HEK293 (cell line): ENCODE measurements at regions not wholly inside any gene's neighbourhood (a gene's known extent, or its start where the extent isn't known, plus 50 kb on each side); places are given as distances from the start of the nearest gene placed in this dataset.
A peak's percentile ranks its signal among the peaks of the same experiment; 100 is the strongest.
"Not testable (repeated sequence)": the region's sequence is repeated elsewhere in the genome, so short reads cannot be mapped to it uniquely, and the experiment has no call there.

Source experiments
- CTCF ChIA-PET: fragments of 350-600 bp; formaldehyde crosslinking; extraction: SDS; loops from one replicate; lab custom pipeline; 2021; ENCODE audit warnings: antibody characterized with exemption; lab: Yijun Ruan, JAX
- POLR2A ChIA-PET: fragments of 300-600 bp; formaldehyde crosslinking; extraction: SDS; loops from one replicate; lab custom pipeline; 2020; ENCODE audit warnings: antibody characterized with exemption, inconsistent platforms; lab: Yijun Ruan, JAX
- H3K27ac ChIP-seq: fragments of 200-500 bp; sonication (Bioruptor generic); 2 replicates; pipeline ENCODE4 v1.5.1; 2014; ENCODE audit warnings: low read depth, low read length, control low read depth, inconsistent platforms; ENCODE audit errors: extremely low read depth
- H3K36me3 ChIP-seq, 2 experiments: fragments of 200-500 bp in 1 of 2; sonication (Bioruptor generic) in 1 of 2; 1 replicate in 1 of 2; 2 replicates in 1 of 2; pipeline ENCODE4 v1.5.1; 2014 to 2017; ENCODE audit warnings: inconsistent platforms in 2 of 2, low read length in 2 of 2; ENCODE audit not compliant: control insufficient read depth in 2 of 2, insufficient read depth in 1 of 2
- H3K4me1 ChIP-seq: fragments of 200-500 bp; sonication (Bioruptor generic); 2 replicates; pipeline ENCODE4 v1.5.1; 2014; ENCODE audit warnings: mild to moderate bottlenecking, low read length, inconsistent platforms; ENCODE audit not compliant: control insufficient read depth, insufficient read depth
- H3K4me3 ChIP-seq: 2 replicates; pipeline ENCODE4 v1.5.1; 2011; ENCODE audit warnings: low read depth, mild to moderate bottlenecking, control low read depth, low read length, moderate library complexity
- H3K9me3 ChIP-seq: fragments of 200-500 bp; sonication (Bioruptor generic); 2 replicates; pipeline ENCODE4 v1.5.1; 2014; ENCODE audit warnings: low read depth, low read length, inconsistent platforms; ENCODE audit not compliant: control insufficient read depth, insufficient read depth
- HOXC10 ChIP-seq: sonication (generic); formaldehyde crosslinking; IDR thresholded peaks from 2 replicates; pipeline ENCODE4 v1.8.1; 2023; ENCODE audit warnings: mild to moderate bottlenecking, missing genetic modification reagents
- SALL2 ChIP-seq: fragments of 450-650 bp; formaldehyde crosslinking; IDR thresholded peaks from 2 replicates; pipeline ENCODE4 v1.5.0; 2017; ENCODE audit warnings: missing biosample characterization, mild to moderate bottlenecking, missing genetic modification characterization, borderline replicate concordance
- SCRT1 ChIP-seq: fragments of 450-650 bp; formaldehyde crosslinking; IDR thresholded peaks from 2 replicates; pipeline ENCODE4 v1.5.1; 2016; ENCODE audit warnings: missing biosample characterization, missing genetic modification characterization, borderline replicate concordance
- YY2 ChIP-seq: fragments of 450-650 bp; formaldehyde crosslinking; IDR thresholded peaks from 2 replicates; pipeline ENCODE4 v1.5.1; 2016; ENCODE audit warnings: missing biosample characterization, missing genetic modification characterization
- ZBTB20 ChIP-seq: fragments of 450-650 bp; formaldehyde crosslinking; IDR thresholded peaks from 2 replicates; pipeline ENCODE4 v1.5.1; 2016; ENCODE audit warnings: missing biosample characterization, missing genetic modification characterization
- ZFP37 ChIP-seq: fragments of 450-650 bp; formaldehyde crosslinking; IDR thresholded peaks from 2 replicates; pipeline ENCODE4 v1.5.1; 2016; ENCODE audit warnings: missing biosample characterization, missing genetic modification characterization
- ZNF133 ChIP-seq: fragments of 450-650 bp; formaldehyde crosslinking; IDR thresholded peaks from 2 replicates; pipeline ENCODE4 v1.5.1; 2016; ENCODE audit warnings: missing biosample characterization, missing genetic modification characterization
- ZNF140 ChIP-seq: fragments of 450-650 bp; formaldehyde crosslinking; IDR thresholded peaks from 2 replicates; pipeline ENCODE4 v1.5.1; 2016; ENCODE audit warnings: missing biosample characterization, missing genetic modification characterization
- ZNF202 ChIP-seq: fragments of 450-650 bp; formaldehyde crosslinking; IDR thresholded peaks from 2 replicates; pipeline ENCODE4 v1.5.1; 2016; ENCODE audit warnings: missing biosample characterization, missing genetic modification characterization, borderline replicate concordance
- ZNF292 ChIP-seq: fragments of 450-650 bp; formaldehyde crosslinking; IDR thresholded peaks from 2 replicates; pipeline ENCODE4 v1.5.1; 2016; ENCODE audit warnings: low read depth, missing biosample characterization, missing genetic modification characterization, borderline replicate concordance
- ZNF654 ChIP-seq: fragments of 450-650 bp; formaldehyde crosslinking; IDR thresholded peaks from 2 replicates; pipeline ENCODE4 v1.5.1; 2016; ENCODE audit warnings: low read depth, missing biosample characterization, missing genetic modification characterization
- ZNF776 ChIP-seq: fragments of 450-650 bp; formaldehyde crosslinking; IDR thresholded peaks from 2 replicates; pipeline ENCODE4 v1.5.0; 2017; ENCODE audit warnings: missing biosample characterization, missing genetic modification characterization, borderline replicate concordance
- ZNF791 ChIP-seq: fragments of 450-650 bp; formaldehyde crosslinking; IDR thresholded peaks from 2 replicates; pipeline ENCODE4 v1.5.1; 2016; ENCODE audit warnings: missing biosample characterization, missing genetic modification characterization
- ZSCAN23 ChIP-seq: fragments of 450-650 bp; formaldehyde crosslinking; IDR thresholded peaks from 2 replicates; pipeline ENCODE4 v1.5.1; 2016; ENCODE audit warnings: missing biosample characterization, missing genetic modification characterization
- TF ChIP-seq, protein P1 (sequence below): fragments of 450-650 bp; formaldehyde crosslinking; IDR thresholded peaks from 2 replicates; pipeline ENCODE4 v1.5.1; 2016; ENCODE audit warnings: missing biosample characterization, missing genetic modification characterization
- TF ChIP-seq, protein P2 (sequence below): fragments of 450-650 bp; formaldehyde crosslinking; IDR thresholded peaks from 2 replicates; pipeline ENCODE4; 2016; ENCODE audit warnings: missing biosample characterization, missing genetic modification characterization

DNA sequence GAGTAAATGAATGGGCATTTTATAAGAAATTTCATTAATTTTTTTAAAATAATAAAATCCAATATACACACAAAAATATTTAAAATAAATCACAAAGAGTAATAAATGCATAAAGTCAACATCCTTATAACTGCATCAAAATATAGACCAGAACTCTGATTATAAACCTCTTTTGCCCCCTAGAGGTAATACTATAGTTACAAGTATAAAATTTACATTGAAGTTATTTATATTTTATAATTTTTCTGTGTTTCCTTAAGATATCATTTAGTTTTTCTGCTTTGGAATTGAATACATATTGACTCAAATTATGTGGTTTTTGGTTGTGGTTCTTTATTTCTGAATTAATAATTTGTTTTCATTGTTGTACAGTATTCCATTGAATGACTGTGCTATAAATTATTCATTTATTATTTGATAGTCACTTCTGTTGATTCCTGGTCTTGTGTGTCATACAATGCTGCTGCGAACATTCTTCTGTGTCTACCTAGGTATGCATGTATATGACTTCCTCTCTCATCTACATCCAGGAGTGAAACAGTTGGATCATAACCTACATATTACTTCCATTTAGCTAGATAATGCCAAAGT, 673.6 kb downstream of the IPMK start:
- ChIA-PET POLR2A (no interaction called here), CTCF (interaction anchor here (0.5 to 0.7 kb wide), 3 partner anchors 58 to 762 kb away, joined by 3 to 6 read pairs (median 3); no protein-coding TSS in a partner anchor)
- no peaks in the 10 kb centered on the region for H3K9me3 ChIP-seq
- no peak for TF ChIP-seq SALL2
- no peak for TF ChIP-seq ZNF140
- no peak for TF ChIP-seq YY2 (tag by site-specific recombination)
- TF ChIP-seq SCRT1 (tag by site-specific recombination) = no peak
- no peak for TF ChIP-seq ZNF202 (tag by site-specific recombination)
- TF ChIP-seq ZNF133 (tag by site-specific recombination) = no peak
- TF ChIP-seq ZSCAN23 = no peak
- no peak overlapping the region for H3K4me3 ChIP-seq
- no peaks in the 10 kb centered on the region for H3K4me1 ChIP-seq
- no peak overlapping the region for H3K27ac ChIP-seq
- H3K36me3 ChIP-seq = no peaks in the 10 kb centered on the region

DNA sequence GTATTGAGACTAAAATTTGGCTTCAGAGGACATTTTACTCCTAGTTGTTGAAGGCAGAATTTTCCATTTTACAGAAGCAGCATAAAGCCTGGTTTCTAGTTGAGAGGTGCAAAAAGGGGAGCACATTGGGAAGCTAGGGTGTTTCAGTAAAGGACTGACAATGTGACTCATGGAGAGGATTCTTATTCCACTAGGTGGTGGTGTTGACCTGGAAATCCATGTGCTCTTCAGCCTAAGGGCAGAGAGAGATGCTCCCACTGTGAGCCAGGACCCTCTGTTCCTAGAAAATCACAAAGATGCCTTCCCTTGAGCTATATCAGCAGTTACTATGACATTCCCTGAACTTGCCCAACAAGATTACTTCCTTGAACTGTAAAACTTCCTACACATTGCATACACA, 687.8 kb downstream of the IPMK start:
- POLR2A ChIA-PET = no interaction called here
- H3K9me3 ChIP-seq = no peaks in the 10 kb centered on the region
- no peak overlapping the region for H3K27ac ChIP-seq
- no peaks in the 10 kb centered on the region for H3K36me3 ChIP-seq
- TF ChIP-seq ZNF654 (peak; percentile 28; the same call in 1 of the 2 replicates), ZNF140 (no peak)
- CTCF ChIA-PET = interaction anchor here (0.8 to 1.8 kb wide), 5 partner anchors 75 to 294 kb away, joined by 3 to 9 read pairs (median 3); no protein-coding TSS in a partner anchor
- no peaks in the 10 kb centered on the region for H3K4me1 ChIP-seq
- H3K4me3 ChIP-seq = no peak overlapping the region

GRCh38 chr10:57562211-57562610, 705.5 kb downstream of the IPMK start:
- Histone ChIP-seq H3K27ac (no peak overlapping the region), H3K9me3 (no peaks in the 10 kb centered on the region), H3K4me3 (no peak overlapping the region), H3K36me3 (no peaks in the 10 kb centered on the region), H3K4me1 (no peaks in the 10 kb centered on the region)
- ChIA-PET POLR2A (no interaction called here), CTCF (no interaction called here)
- TF ChIP-seq ZNF791 (tag by site-specific recombination) (no peak), ZNF292 (tag by site-specific recombination) (no peak), YY2 (tag by site-specific recombination) (no peak), ZFP37 (tag by site-specific recombination) (no peak), ZBTB20 (tag by site-specific recombination) (no peak)
- TF ChIP-seq, protein P1, sequence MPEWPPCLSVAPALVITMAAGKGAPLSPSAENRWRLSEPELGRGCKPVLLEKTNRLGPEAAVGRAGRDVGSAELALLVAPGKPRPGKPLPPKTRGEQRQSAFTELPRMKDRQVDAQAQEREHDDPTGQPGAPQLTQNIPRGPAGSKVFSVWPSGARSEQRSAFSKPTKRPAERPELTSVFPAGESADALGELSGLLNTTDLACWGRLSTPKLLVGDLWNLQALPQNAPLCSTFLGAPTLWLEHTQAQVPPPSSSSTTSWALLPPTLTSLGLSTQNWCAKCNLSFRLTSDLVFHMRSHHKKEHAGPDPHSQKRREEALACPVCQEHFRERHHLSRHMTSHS = no peak

DNA sequence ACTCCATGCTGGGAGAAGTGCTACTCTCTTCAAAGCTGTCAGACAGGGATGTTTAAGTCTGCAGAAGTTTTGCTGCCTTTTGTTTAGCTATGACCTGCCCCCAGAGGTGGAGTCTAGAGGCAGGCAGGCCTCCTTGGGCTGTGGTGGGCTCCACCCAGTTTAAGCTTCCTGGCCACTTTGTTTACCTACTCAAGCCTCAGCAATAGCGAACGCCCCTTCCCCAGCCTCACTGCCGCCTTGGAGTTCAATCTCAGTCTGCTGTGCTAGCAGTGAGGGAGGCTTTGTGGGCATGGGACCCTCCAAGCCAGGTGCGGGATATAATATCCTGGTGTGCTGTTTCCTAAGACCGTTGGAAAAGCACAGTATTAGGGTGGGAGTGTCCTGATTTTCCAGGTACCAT, 715.9 kb downstream of the IPMK start:
- POLR2A ChIA-PET, H3K9me3 ChIP-seq, CTCF ChIA-PET, H3K4me3 ChIP-seq, H3K27ac ChIP-seq, H3K36me3 ChIP-seq, H3K4me1 ChIP-seq: not testable (repeated sequence)

DNA sequence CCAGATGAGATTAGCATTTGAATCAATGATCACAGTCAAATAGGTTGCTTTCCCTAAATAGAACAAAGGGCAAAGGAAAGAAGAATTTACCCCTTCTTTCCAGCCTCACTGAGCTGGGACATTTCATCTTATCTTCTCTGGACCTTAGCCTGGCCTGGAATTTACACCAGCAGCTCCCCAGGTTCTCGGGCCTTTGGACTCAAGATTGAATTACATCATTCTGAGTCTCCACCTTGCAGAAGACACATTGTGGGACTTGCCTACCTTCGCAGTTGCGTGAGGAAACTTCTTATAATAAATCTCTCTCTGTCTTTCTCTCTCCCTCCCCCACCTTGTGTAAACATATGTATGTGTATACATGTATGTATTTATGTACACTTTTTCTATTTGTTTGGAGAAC, 732.4 kb downstream of the IPMK start:
- TF ChIP-seq ZNF776 (tag by site-specific recombination) = no peak
- TF ChIP-seq, protein P2, sequence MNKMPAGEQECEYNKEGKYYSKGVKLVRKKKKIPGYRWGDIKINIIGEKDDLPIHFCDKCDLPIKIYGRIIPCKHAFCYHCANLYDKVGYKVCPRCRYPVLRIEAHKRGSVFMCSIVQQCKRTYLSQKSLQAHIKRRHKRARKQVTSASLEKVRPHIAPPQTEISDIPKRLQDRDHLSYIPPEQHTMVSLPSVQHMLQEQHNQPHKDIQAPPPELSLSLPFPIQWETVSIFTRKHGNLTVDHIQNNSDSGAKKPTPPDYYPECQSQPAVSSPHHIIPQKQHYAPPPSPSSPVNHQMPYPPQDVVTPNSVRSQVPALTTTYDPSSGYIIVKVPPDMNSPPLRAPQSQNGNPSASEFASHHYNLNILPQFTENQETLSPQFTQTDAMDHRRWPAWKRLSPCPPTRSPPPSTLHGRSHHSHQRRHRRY = no peak
- no peak for TF ChIP-seq HOXC10
- H3K4me3 ChIP-seq = no peak overlapping the region
- no peaks in the 10 kb centered on the region for H3K36me3 ChIP-seq
- CTCF ChIA-PET = no interaction called here
- POLR2A ChIA-PET = no interaction called here
- no peaks in the 10 kb centered on the region for H3K4me1 ChIP-seq
- no peak overlapping the region for H3K27ac ChIP-seq
- H3K9me3 ChIP-seq = no peaks in the 10 kb centered on the region
